Loucy (cell line): ENCODE measurements at regions not wholly inside any gene's neighbourhood (a gene's known extent, or its start where the extent isn't known, plus 50 kb on each side); places are given as distances from the start of the nearest gene placed in this dataset.

Source experiments
- H2AFZ ChIP-seq: fragments of 200-600 bp; sonication (generic); 2 replicates; pipeline ENCODE4 v1.6.0; 2016; ENCODE audit warnings: antibody characterized with exemption, mild to moderate bottlenecking, low read length, moderate library complexity
- H3F3A ChIP-seq: fragments of 200-600 bp; 2 replicates; pipeline ENCODE4 v1.6.0; 2016; ENCODE audit warnings: antibody characterized with exemption, low read depth, mild to moderate bottlenecking
- H3K27me3 ChIP-seq: fragments of 200-600 bp; sonication (generic); 2 replicates; pipeline ENCODE4 v1.6.1; 2014; ENCODE audit warnings: low read length, mild to moderate bottlenecking; ENCODE audit not compliant: insufficient read depth, poor library complexity, severe bottlenecking
- H3K36me3 ChIP-seq: fragments of 200-600 bp; sonication (generic); 2 replicates; pipeline ENCODE4 v1.6.1; 2016; ENCODE audit warnings: low read length; ENCODE audit not compliant: insufficient read depth
- H3K4me1 ChIP-seq: fragments of 200-600 bp; sonication (generic); 2 replicates; pipeline ENCODE4 v1.5.1; 2014; ENCODE audit warnings: low read length, mild to moderate bottlenecking; ENCODE audit not compliant: insufficient read depth, poor library complexity, severe bottlenecking
- H3K4me2 ChIP-seq: fragments of 200-600 bp; sonication (generic); 2 replicates; pipeline ENCODE4 v1.6.0; 2014; ENCODE audit warnings: antibody characterized with exemption, low read length, low read depth, mild to moderate bottlenecking; ENCODE audit not compliant: poor library complexity, severe bottlenecking
- H3K4me3 ChIP-seq: fragments of 200-600 bp; sonication (generic); 2 replicates; pipeline ENCODE4 v1.5.1; 2014; ENCODE audit warnings: low read length, mild to moderate bottlenecking, mixed read lengths; ENCODE audit not compliant: poor library complexity, severe bottlenecking
- H3K79me2 ChIP-seq: fragments of 200-600 bp; sonication (generic); 2 replicates; pipeline ENCODE4 v1.6.1; 2014; ENCODE audit warnings: low read length; ENCODE audit not compliant: insufficient read depth
- H3K9ac ChIP-seq: fragments of 200-600 bp; sonication (generic); 2 replicates; pipeline ENCODE4 v1.6.0; 2014; ENCODE audit warnings: mild to moderate bottlenecking, low read depth, low read length, moderate library complexity; ENCODE audit not compliant: poor library complexity, severe bottlenecking
- H3K9me2 ChIP-seq: fragments of 200-600 bp; sonication (generic); replicated peaks from 2 replicates; pipeline ENCODE4 v1.6.1; 2016; ENCODE audit warnings: low read depth, low read length, mixed read lengths
- H3K9me3 ChIP-seq: fragments of 200-600 bp; sonication (generic); 2 replicates; pipeline ENCODE4 v1.6.1; 2014; ENCODE audit warnings: mild to moderate bottlenecking, antibody characterized with exemption, low read length, low read depth; ENCODE audit not compliant: insufficient read depth
- H4K20me1 ChIP-seq: fragments of 200-600 bp; sonication (generic); 2 replicates; pipeline ENCODE4 v1.6.0; 2014; ENCODE audit warnings: antibody characterized with exemption, low read length, mild to moderate bottlenecking; ENCODE audit not compliant: insufficient read depth, poor library complexity, severe bottlenecking
- CTCF ChIP-seq: fragments of 200-600 bp; sonication (generic); conservative IDR thresholded peaks from 2 replicates; pipeline ENCODE4 v1.5.1; 2014; ENCODE audit warnings: mild to moderate bottlenecking, antibody characterized with exemption, low read length
- EZH2phosphoT487 ChIP-seq: fragments of 200-600 bp; IDR thresholded peaks from 2 replicates; pipeline ENCODE4 v1.6.1; 2018; ENCODE audit warnings: antibody characterized with exemption, mild to moderate bottlenecking, moderate library complexity, borderline replicate concordance

- Histone ChIP-seq H3K4me3 (no peak overlapping the region), H3K4me2 (no peak overlapping the region), H3K9me3 (no peaks in the 10 kb centered on the region), H2AFZ (no peak overlapping the region), H3K79me2 (no peaks in the 10 kb centered on the region), H3K36me3 (no peaks in the 10 kb centered on the region), H3K9me2 (no peaks in the 10 kb centered on the region), H3K4me1 (peaks cover 18% of the 10 kb centered on the region), H3K27me3 (no peaks in the 10 kb centered on the region), H3K9ac (no peak overlapping the region), H4K20me1 (no peaks in the 10 kb centered on the region), H3F3A (no peaks in the 10 kb centered on the region)
- no peak for TF ChIP-seq CTCF
- no peak for TF ChIP-seq EZH2phosphoT487
Measured at GRCh38 chr5:89346573-89346972, 463.6 kb upstream of the MEF2C start.

- no peak overlapping the region for H3K4me3 ChIP-seq
- no peak overlapping the region for H3K9ac ChIP-seq
- no peaks in the 10 kb centered on the region for H3K36me3 ChIP-seq
- peaks cover 25% of the 10 kb centered on the region for H3K4me1 ChIP-seq
- H3K4me2 ChIP-seq: peak overlapping the region; percentile 24
- no peaks in the 10 kb centered on the region for H3K9me3 ChIP-seq
- H3K27me3 ChIP-seq: no peaks in the 10 kb centered on the region
- H4K20me1 ChIP-seq: no peaks in the 10 kb centered on the region
- no peaks in the 10 kb centered on the region for H3K9me2 ChIP-seq
- TF ChIP-seq EZH2phosphoT487 (no peak), CTCF (no peak)
- H2AFZ ChIP-seq: no peak overlapping the region
- H3F3A ChIP-seq: no peaks in the 10 kb centered on the region
- no peaks in the 10 kb centered on the region for H3K79me2 ChIP-seq
Measured at GRCh38 chr5:89343666-89344065, 460.7 kb upstream of the MEF2C start.

GRCh38 chr5:89342106-89342876 lies 459.3 kb upstream of the MEF2C start:
- TF ChIP-seq CTCF (no peak), EZH2phosphoT487 (no peak)
- Histone ChIP-seq H3K27me3 (no peaks in the 10 kb centered on the region), H3K4me2 (no peak overlapping the region), H3K4me3 (no peak overlapping the region), H3K79me2 (no peaks in the 10 kb centered on the region), H3K36me3 (no peaks in the 10 kb centered on the region), H3K9ac (no peak overlapping the region), H4K20me1 (no peaks in the 10 kb centered on the region), H3K9me3 (no peaks in the 10 kb centered on the region), H2AFZ (0 out of 2 replicates have a peak overlapping the region, but pooled peaks have one; percentile 19), H3F3A (no peaks in the 10 kb centered on the region), H3K9me2 (no peaks in the 10 kb centered on the region), H3K4me1 (peaks cover 25% of the 10 kb centered on the region)
